GM12878 (cell line): ENCODE measurements at regions not wholly inside any gene's neighbourhood (a gene's known extent, or its start where the extent isn't known, plus 50 kb on each side); places are given as distances from the start of the nearest gene placed in this dataset.

Experiments used
- ATAC-seq: fragments of 200-7000 bp; cut with Tn5 transposase; 3 replicates; pipeline ENCODE4 v1.9.1; 2020; ENCODE audit warnings: mild to moderate bottlenecking, moderate library complexity
- BruUV-seq: library from RNA; stranded (reverse); fragments of 400-500 nt; replicated peaks from 2 replicates; lab custom pipeline; 2021; lab: Mats Ljungman, UMichigan
- CTCF ChIA-PET: fragments of 300-600 bp; sonication (Branson Sonifier 250); formaldehyde crosslinking; extraction: SDS; loops from one replicate; lab custom pipeline; 2021; ENCODE audit warnings: inconsistent platforms; lab: Yijun Ruan, JAX
- POLR2A ChIA-PET: fragments of 350-600 bp; formaldehyde crosslinking; extraction: SDS; loops from one replicate; lab custom pipeline; 2021; ENCODE audit warnings: inconsistent platforms; lab: Charles Lee
- RAD21 ChIA-PET: fragments of 300-600 bp; sonication (Branson Sonifier 250); formaldehyde crosslinking; loops from one replicate; lab custom pipeline; 2023; ENCODE audit warnings: antibody characterized with exemption; ENCODE audit not compliant: unreplicated experiment; lab: Charles Lee
- SMC1A ChIA-PET: fragments of 300-600 bp; sonication (Branson Sonifier 250); formaldehyde crosslinking; loops from one replicate; lab custom pipeline; 2023; ENCODE audit not compliant: unreplicated experiment, uncharacterized antibody; lab: Charles Lee
- DNase-seq: peaks from one replicate; pipeline ENCODE4 v3.0.0-alpha.2; 2011; ENCODE audit warnings: low read depth, low spot score
- FAIRE-seq: peaks from 3 replicates; lab custom pipeline; 2011; peaks lifted over from hg19 to GRCh38; lab: Jason Lieb, UNC
- H2AFZ ChIP-seq: 2 replicates; pipeline ENCODE4 v1.6.0; 2011; ENCODE audit warnings: low read depth, low read length, control low read depth; ENCODE audit not compliant: control insufficient read depth
- H3K27ac ChIP-seq: 2 replicates; pipeline ENCODE4 v1.5.1; 2011; ENCODE audit warnings: control low read depth; ENCODE audit not compliant: control insufficient read depth, insufficient read depth
- H3K27me3 ChIP-seq, 2 experiments: replicated peaks in 1 of 2; 2 replicates each; pipeline versions ENCODE4 v1.6.0 to v1.6.1; 2011; ENCODE audit warnings: low read length in 1 of 2; ENCODE audit not compliant: control insufficient read depth in 2 of 2, insufficient read depth in 2 of 2
- H3K36me3 ChIP-seq, 2 experiments: 2 replicates each; pipeline ENCODE4 v1.5.1; 2011; ENCODE audit warnings: low read length in 1 of 2; ENCODE audit not compliant: control insufficient read depth in 2 of 2, insufficient read depth in 2 of 2
- H3K4me1 ChIP-seq: 2 replicates; pipeline ENCODE4 v1.6.1; 2011; ENCODE audit warnings: mild to moderate bottlenecking, low read length, moderate library complexity, mixed read lengths; ENCODE audit not compliant: control insufficient read depth, insufficient read depth
- H3K4me2 ChIP-seq: 2 replicates; pipeline ENCODE4 v1.6.0; 2011; ENCODE audit warnings: control low read depth; ENCODE audit not compliant: control insufficient read depth, insufficient read depth
- H3K4me3 ChIP-seq: fragments of 200-600 bp; sonication (generic); 2 replicates; pipeline ENCODE4 v1.5.1; 2016
- H3K79me2 ChIP-seq: 2 replicates; pipeline ENCODE4 v1.6.0; 2011; ENCODE audit warnings: low read length; ENCODE audit not compliant: control insufficient read depth, insufficient read depth
- H3K9ac ChIP-seq: 2 replicates; pipeline ENCODE4 v1.8.0; 2011; ENCODE audit warnings: low read length, control low read depth, mixed read lengths; ENCODE audit not compliant: control insufficient read depth, insufficient read depth
- H3K9me3 ChIP-seq: replicated peaks from 3 replicates; pipeline ENCODE4 v1.5.1; 2011; ENCODE audit warnings: mild to moderate bottlenecking, low read length; ENCODE audit not compliant: control insufficient read depth, insufficient read depth
- H4K20me1 ChIP-seq: 2 replicates; pipeline ENCODE4 v1.6.0; 2011; ENCODE audit not compliant: control insufficient read depth, insufficient read depth
- ATF7 ChIP-seq: fragments of 450-650 bp; IDR thresholded peaks from 2 replicates; pipeline ENCODE4 v1.6.1; 2016; ENCODE audit warnings: low read depth, mild to moderate bottlenecking
- CEBPZ ChIP-seq: fragments of 150-350 bp; IDR thresholded peaks from 2 replicates; pipeline ENCODE4 v1.6.1; 2016; ENCODE audit warnings: low read depth, low read length
- FOXK2 ChIP-seq: fragments of 450-650 bp; IDR thresholded peaks from 2 replicates; pipeline ENCODE4 v1.6.1; 2017; ENCODE audit warnings: mild to moderate bottlenecking, moderate library complexity
- HCFC1 ChIP-seq: fragments of 150-350 bp; IDR thresholded peaks from 2 replicates; pipeline ENCODE4 v1.6.1; 2014; ENCODE audit warnings: low read length
- HDAC6 ChIP-seq: fragments of 200-600 bp; sonication (generic); IDR thresholded peaks from one replicate; pipeline ENCODE4 v1.8.0; 2017; ENCODE audit warnings: antibody characterized with exemption; ENCODE audit not compliant: unreplicated experiment
- HSF1 ChIP-seq: fragments of 150-350 bp; IDR thresholded peaks from 2 replicates; pipeline ENCODE4 v1.6.1; 2014; ENCODE audit warnings: mild to moderate bottlenecking, low read depth, low read length
- IKZF1 ChIP-seq: fragments of 450-650 bp; conservative IDR thresholded peaks from 2 replicates; pipeline ENCODE4 v1.6.1; 2017; ENCODE audit warnings: antibody characterized with exemption, mild to moderate bottlenecking
- IKZF2 ChIP-seq, 2 experiments: fragments of 450-650 bp; IDR thresholded peaks; 2 replicates each; pipeline ENCODE4 v1.6.1; 2017; ENCODE audit warnings: mild to moderate bottlenecking in 2 of 2, moderate library complexity in 2 of 2
- JUNB ChIP-seq: IDR thresholded peaks from 2 replicates; pipeline ENCODE4 v1.6.1; 2016; ENCODE audit warnings: antibody characterized with exemption, mild to moderate bottlenecking
- NFYA ChIP-seq: IDR thresholded peaks from 2 replicates; pipeline ENCODE4 v1.6.1; 2011; ENCODE audit warnings: low read depth, mild to moderate bottlenecking, low read length, improper control_type of control experiment, borderline replicate concordance
- NR2F1 ChIP-seq: fragments of 450-650 bp; conservative IDR thresholded peaks from 2 replicates; pipeline ENCODE4 v1.6.1; 2017; ENCODE audit warnings: mild to moderate bottlenecking
- POLR2AphosphoS5 ChIP-seq: IDR thresholded peaks from 2 replicates; pipeline ENCODE4 v1.6.1; 2011; ENCODE audit warnings: mild to moderate bottlenecking, low read length, inconsistent platforms
- RAD21 ChIP-seq: IDR thresholded peaks from 2 replicates; pipeline ENCODE4 v1.6.1; 2011; ENCODE audit warnings: mild to moderate bottlenecking, low read depth, low read length, moderate library complexity; ENCODE audit not compliant: insufficient read depth
- REST ChIP-seq: IDR thresholded peaks from 2 replicates; pipeline ENCODE4 v1.6.1; 2012; ENCODE audit warnings: mild to moderate bottlenecking, low read depth, low read length
- TCF7 ChIP-seq: IDR thresholded peaks from 2 replicates; pipeline ENCODE4 v1.6.1; 2014; ENCODE audit warnings: antibody characterized with exemption, borderline replicate concordance
- ZNF384 ChIP-seq: IDR thresholded peaks from 2 replicates; pipeline ENCODE4 v1.6.1; 2012; ENCODE audit warnings: low read depth, mild to moderate bottlenecking, low read length, improper control_type of control experiment, borderline replicate concordance
- ZSCAN29 ChIP-seq: fragments of 450-650 bp; IDR thresholded peaks from 2 replicates; pipeline ENCODE4 v1.6.1; 2017; ENCODE audit warnings: mild to moderate bottlenecking, moderate library complexity
- WGBS: methylation state at CpG from one replicate; pipeline ENCODE4 v1.1.6; 2016; ENCODE audit warnings: low lambda C conversion rate; ENCODE audit not compliant: insufficient replicate concordance, insufficient coverage; ENCODE audit errors: missing lambda C conversion rate; 5-methylcytosine and 5-hydroxymethylcytosine counted together
- in situ Hi-C: fragments of 300-500 bp; cut with MboI; formaldehyde crosslinking; loops from 9 replicates; pipeline ENCODE4 v1.14.3; 2018; ENCODE audit warnings: mixed read lengths
- intact Hi-C: fragments of 100-400 bp; cut with micrococcal nuclease; formaldehyde crosslinking; loops from one replicate; pipeline ENCODE4 v1.14.2; 2022; ENCODE audit not compliant: unreplicated experiment

- no peak for TF ChIP-seq FOXK2
- no peak for TF ChIP-seq CEBPZ
- no peak for TF ChIP-seq HSF1
- no peak for TF ChIP-seq IKZF2 (IDR thresholded peaks at IDR 0.05)
Observed at GRCh38 chr2:107160640-107161239, 274.8 kb upstream of the ST6GAL2 start (continued).

GRCh38 chr2:107168141-107168540, 282.2 kb upstream of the ST6GAL2 start:
- no peak overlapping the region for H3K4me2 ChIP-seq
- no peaks in the 10 kb centered on the region for H3K79me2 ChIP-seq
- DNase-seq (no peak), ATAC-seq (no peak), FAIRE-seq (no peak)
- H3K4me3 ChIP-seq: no peak overlapping the region
- H3K4me1 ChIP-seq: no peaks in the 10 kb centered on the region
- intact Hi-C loops: no loop called here
- SMC1A ChIA-PET: no interaction called here
- in situ Hi-C loops: no loop called here
- no peak overlapping the region for H2AFZ ChIP-seq
- no peak overlapping the region for H3K9ac ChIP-seq
- no peaks in the 10 kb centered on the region for H3K27me3 ChIP-seq
- WGBS: 1% methylated on average over 5 of the region's 5 CpGs
- BruUV-seq: no TSS peak
- POLR2A ChIA-PET: no interaction called here
- H3K9me3 ChIP-seq: no peaks in the 10 kb centered on the region
- H3K36me3 ChIP-seq: no peaks in the 10 kb centered on the region
- H3K27ac ChIP-seq: no peak overlapping the region
- CTCF ChIA-PET: no interaction called here
- RAD21 ChIA-PET: no interaction called here
- H4K20me1 ChIP-seq: no peaks in the 10 kb centered on the region
- TF ChIP-seq ZNF384 (no peak), REST (no peak), RAD21 (no peak), IKZF1 (no peak), ZSCAN29 (no peak), HDAC6 (no peak), NFYA (no peak), HCFC1 (no peak), JUNB (no peak), POLR2AphosphoS5 (no peak), NR2F1 (no peak), TCF7 (no peak), ATF7 (no peak)
